Lower lobe of right lung (tissue), 2 donors: ENCODE measurements at regions not wholly inside any gene's neighbourhood (a gene's known extent, or its start where the extent isn't known, plus 50 kb on each side); places are given as distances from the start of the nearest gene placed in this dataset.
"Not testable (repeated sequence)": the region's sequence is repeated elsewhere in the genome, so short reads cannot be mapped to it uniquely, and the experiment has no call there.

Source experiments
- ATAC-seq, 2 donors: fragments of 200-7000 bp; cut with Tn5 transposase; one replicate each; pipeline ENCODE4 v1.9.1; 2020 to 2022; ENCODE audit warnings: mild to moderate bottlenecking in 2 of 2, moderate library complexity in 2 of 2
- DNase-seq: peaks from one replicate; pipeline ENCODE4 v3.0.0-alpha.2; 2020
- H3K27ac ChIP-seq: fragments of 200-600 bp; one replicate; pipeline ENCODE4 v1.8.0; 2022
- H3K27me3 ChIP-seq: fragments of 200-600 bp; one replicate; pipeline ENCODE4 v1.8.0; 2022; ENCODE audit warnings: low read depth
- H3K36me3 ChIP-seq: fragments of 200-600 bp; one replicate; pipeline ENCODE4 v1.8.0; 2022; ENCODE audit warnings: mild to moderate bottlenecking
- H3K4me1 ChIP-seq: fragments of 200-600 bp; one replicate; pipeline ENCODE4 v1.8.0; 2022
- H3K4me3 ChIP-seq: fragments of 200-600 bp; one replicate; pipeline ENCODE4 v1.8.0; 2022; ENCODE audit warnings: mild to moderate bottlenecking
- H3K9me3 ChIP-seq: fragments of 200-600 bp; one replicate; pipeline ENCODE4 v1.8.0; 2022
- intact Hi-C: fragments of 100-400 bp; cut with DNase I; formaldehyde crosslinking; loops from one replicate; pipeline ENCODE4 v1.11.0; 2022
- TF ChIP-seq, protein P1 (sequence below): fragments of 200-600 bp; IDR thresholded peaks from one replicate; pipeline ENCODE4 v1.8.0; 2022; ENCODE audit warnings: antibody characterized with exemption, mild to moderate bottlenecking
- donor health status: DM: no; HTN: yes; CAD: no; lungs with severe emphysema.

DNA sequence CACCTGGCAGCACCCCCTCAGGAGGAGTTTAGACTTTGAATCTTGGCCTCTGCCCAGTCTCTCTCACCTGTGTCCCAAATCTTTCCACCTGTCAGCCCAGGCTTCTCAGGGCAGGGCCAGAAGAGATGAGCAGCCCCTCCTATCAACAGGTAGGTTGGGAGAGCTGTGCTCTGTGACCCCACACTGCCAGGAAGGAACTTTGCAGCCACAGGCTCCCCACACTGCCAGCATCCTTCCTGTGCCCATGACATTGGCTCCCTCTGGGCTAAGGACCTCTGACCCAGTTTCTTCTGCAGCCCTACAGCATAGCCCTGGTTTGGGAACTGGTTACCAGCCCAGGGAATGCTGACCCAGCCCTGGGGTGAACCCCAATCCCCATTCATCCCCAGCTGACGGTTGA is 115.7 kb upstream of the IQSEC1 start:
- no peaks in the 10 kb centered on the region for H3K27me3 ChIP-seq
- no peaks in the 10 kb centered on the region for H3K36me3 ChIP-seq
- no peaks in the 10 kb centered on the region for H3K4me1 ChIP-seq
- H3K4me3 ChIP-seq = no peak overlapping the region
- H3K9me3 ChIP-seq = no peaks in the 10 kb centered on the region
- DNase-seq = no peak
- intact Hi-C loops = no loop called here
- no peak for ATAC-seq
- H3K27ac ChIP-seq = no peak overlapping the region
- TF ChIP-seq, protein P1, sequence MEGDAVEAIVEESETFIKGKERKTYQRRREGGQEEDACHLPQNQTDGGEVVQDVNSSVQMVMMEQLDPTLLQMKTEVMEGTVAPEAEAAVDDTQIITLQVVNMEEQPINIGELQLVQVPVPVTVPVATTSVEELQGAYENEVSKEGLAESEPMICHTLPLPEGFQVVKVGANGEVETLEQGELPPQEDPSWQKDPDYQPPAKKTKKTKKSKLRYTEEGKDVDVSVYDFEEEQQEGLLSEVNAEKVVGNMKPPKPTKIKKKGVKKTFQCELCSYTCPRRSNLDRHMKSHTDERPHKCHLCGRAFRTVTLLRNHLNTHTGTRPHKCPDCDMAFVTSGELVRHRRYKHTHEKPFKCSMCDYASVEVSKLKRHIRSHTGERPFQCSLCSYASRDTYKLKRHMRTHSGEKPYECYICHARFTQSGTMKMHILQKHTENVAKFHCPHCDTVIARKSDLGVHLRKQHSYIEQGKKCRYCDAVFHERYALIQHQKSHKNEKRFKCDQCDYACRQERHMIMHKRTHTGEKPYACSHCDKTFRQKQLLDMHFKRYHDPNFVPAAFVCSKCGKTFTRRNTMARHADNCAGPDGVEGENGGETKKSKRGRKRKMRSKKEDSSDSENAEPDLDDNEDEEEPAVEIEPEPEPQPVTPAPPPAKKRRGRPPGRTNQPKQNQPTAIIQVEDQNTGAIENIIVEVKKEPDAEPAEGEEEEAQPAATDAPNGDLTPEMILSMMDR = no peak

DNA sequence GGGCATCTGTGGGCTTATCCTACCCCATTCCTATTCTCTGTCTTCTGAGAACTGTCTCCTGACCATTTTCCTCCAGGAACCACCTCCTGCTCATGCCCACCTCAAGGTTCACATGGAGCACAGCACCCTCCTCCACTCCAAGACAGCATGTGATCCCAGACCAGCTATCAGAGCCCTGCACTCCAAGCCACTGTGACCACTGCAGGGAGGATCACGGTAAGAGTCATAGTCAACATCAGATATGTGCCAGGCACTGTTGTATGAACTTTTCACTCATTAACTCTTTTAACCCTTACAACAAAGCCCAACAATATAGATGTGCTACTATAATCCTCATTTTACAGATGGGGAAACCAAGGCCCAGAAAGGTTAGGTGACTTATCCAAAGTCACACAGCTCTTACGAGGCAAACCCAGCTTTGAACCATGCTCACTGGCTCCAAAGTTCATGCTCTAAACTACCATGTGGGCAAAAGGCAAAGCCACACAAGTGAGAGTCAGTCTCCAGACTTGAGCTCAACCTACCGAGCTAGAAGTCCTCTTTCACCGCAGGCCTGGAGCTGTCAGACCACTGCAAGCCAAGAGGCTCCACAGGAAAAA is 115.1 kb upstream of the IQSEC1 start:
- intact Hi-C loops = no loop called here
- TF ChIP-seq, protein P1 = no peak
- Histone ChIP-seq H3K36me3 (no peaks in the 10 kb centered on the region), H3K4me3 (no peak overlapping the region), H3K9me3 (no peaks in the 10 kb centered on the region), H3K27ac (no peak overlapping the region), H3K4me1 (no peaks in the 10 kb centered on the region), H3K27me3 (no peaks in the 10 kb centered on the region)
- DNase-seq (no peak), ATAC-seq (no peak)

DNA sequence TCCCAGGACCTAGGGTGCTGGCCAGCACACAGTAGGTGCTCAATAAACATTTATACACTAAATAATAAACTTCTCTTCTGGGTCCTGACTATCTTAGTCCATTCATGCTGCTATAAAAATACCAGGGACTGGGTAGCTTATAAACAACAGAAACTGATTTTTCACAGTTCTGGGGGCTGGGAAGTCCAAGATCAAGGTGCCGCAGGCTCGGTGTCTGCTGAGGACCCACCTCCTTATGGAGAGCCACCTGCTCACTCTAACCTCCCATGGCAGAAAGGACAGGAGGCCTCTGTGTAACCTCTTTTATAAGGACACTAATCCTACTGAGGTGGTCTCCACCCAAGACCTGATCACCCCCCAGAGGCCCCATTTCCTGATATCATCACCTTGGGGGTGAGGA is 114.4 kb upstream of the IQSEC1 start:
- intact Hi-C loops = no loop called here
- no peak for DNase-seq
- H3K27ac ChIP-seq = no peak overlapping the region
- H3K27me3 ChIP-seq = no peaks in the 10 kb centered on the region
- no peak for ATAC-seq
- TF ChIP-seq, protein P1 = no peak
- no peaks in the 10 kb centered on the region for H3K36me3 ChIP-seq
- no peaks in the 10 kb centered on the region for H3K9me3 ChIP-seq
- H3K4me1 ChIP-seq = no peaks in the 10 kb centered on the region
- H3K4me3 ChIP-seq = no peak overlapping the region

DNA sequence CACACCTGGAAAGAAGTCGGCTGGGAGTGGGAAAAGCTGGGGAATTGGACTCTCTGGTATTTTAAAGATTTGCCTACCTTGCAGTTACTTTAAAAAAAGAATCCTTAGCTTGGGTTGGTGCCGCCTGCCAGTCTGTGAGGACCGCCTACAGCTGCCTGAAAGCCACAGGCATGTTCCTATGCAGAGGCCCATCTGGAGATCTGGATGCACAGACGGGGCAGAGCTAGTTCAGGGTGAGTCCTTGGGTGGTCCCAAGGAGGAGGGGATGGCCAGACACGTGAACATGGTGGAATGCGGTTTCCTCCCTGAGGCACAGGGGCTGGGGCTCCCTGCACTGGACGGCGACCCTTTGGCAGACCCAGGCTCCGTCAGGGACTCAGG is 113.2 kb upstream of the IQSEC1 start:
- no peaks in the 10 kb centered on the region for H3K9me3 ChIP-seq
- TF ChIP-seq, protein P1 = no peak
- no peaks in the 10 kb centered on the region for H3K27me3 ChIP-seq
- ATAC-seq = no peak
- no peak overlapping the region for H3K4me3 ChIP-seq
- no peaks in the 10 kb centered on the region for H3K4me1 ChIP-seq
- H3K27ac ChIP-seq = no peak overlapping the region
- DNase-seq = no peak
- intact Hi-C loops = no loop called here
- H3K36me3 ChIP-seq = no peaks in the 10 kb centered on the region

DNA sequence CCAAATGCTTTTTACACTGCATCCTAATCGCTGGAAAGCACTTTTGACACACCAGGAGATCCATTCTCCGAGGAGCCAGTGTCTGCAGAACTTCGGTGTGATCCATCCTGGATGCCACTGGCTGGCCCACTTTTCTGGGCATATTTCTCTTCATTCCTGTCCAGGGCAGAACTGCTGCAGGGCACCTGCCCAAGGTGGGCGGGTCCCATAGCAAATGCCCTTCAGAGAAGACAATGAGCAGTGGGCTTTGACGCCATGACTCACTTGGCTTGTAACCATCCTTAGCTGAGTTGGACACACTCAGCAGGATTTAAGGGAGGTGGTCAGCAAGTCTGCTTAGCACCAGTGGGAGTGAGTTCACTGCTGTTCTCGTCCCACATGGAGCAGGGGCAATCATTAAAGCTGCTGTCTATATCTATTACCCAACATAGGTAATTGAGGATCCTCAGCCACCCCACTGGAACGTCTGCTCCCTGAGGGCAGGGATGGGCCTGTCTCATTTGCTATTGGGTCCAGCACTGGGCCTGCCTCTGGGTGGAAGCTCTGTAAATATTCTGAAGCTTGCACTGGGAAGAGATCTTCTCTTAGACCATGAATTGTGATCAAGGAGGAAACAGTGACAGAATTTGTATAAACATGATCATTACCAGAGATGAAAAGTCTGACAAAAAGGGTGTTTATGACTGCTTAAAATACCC is 112.7 kb upstream of the IQSEC1 start:
- H3K27ac ChIP-seq = no peak overlapping the region
- intact Hi-C loops = no loop called here
- no peaks in the 10 kb centered on the region for H3K27me3 ChIP-seq
- no peak for DNase-seq
- no peak overlapping the region for H3K4me3 ChIP-seq
- ATAC-seq = no peak
- no peaks in the 10 kb centered on the region for H3K36me3 ChIP-seq
- H3K4me1 ChIP-seq = no peaks in the 10 kb centered on the region
- no peaks in the 10 kb centered on the region for H3K9me3 ChIP-seq
- TF ChIP-seq, protein P1 = no peak

DNA sequence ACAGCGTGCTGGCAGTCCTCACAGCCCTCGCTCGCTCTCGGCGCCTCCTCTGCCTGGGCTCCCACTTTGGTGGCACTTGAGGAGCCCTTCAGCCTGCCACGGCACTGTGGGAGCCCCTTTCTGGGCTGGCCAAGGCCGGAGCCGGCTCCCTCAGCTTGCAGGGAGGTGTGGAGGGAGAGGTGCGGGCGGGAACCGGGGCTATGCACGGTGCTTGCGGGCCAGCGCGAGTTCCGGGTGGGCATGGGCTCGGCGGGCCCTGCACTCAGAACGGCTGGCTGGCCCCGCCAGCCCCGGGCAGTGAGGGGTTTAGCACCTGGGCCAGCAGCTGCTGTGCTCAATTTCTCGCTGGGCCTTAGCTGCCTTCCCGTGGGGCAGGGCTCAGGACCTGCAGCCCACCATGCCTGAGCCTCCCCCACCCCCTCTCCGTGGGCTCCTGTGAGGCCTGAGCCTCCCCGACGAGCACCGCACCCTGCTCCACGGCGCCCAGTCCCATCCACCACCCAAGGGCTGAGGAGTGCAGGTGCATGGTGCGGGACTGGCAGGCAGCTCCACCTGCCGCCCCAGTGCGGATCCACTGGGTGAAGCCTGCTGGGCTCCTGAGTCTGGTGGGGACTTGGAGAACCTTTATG is 106.5 kb upstream of the IQSEC1 start:
- H3K27me3 ChIP-seq, DNase-seq, H3K4me3 ChIP-seq, intact Hi-C loops, H3K27ac ChIP-seq, ATAC-seq, H3K36me3 ChIP-seq, H3K4me1 ChIP-seq: not testable (repeated sequence)
- H3K9me3 ChIP-seq = peaks cover 15% of the 10 kb centered on the region
